ENCODE measurements at regions not wholly inside any gene's neighbourhood (a gene's known extent, or its start where the extent isn't known, plus 50 kb on each side); places are given as distances from the start of the nearest gene placed in this dataset.

- TF ChIP-seq ZNF629 (tag by site-specific recombination; IDR thresholded peaks at IDR 0.05), result no peak
- TF ChIP-seq ZNF521 (tag by site-specific recombination; IDR thresholded peaks at IDR 0.05), result no peak
- no peak for TF ChIP-seq ZNF660 (tag by site-specific recombination; IDR thresholded peaks at IDR 0.05)
- TF ChIP-seq, protein P1, sequence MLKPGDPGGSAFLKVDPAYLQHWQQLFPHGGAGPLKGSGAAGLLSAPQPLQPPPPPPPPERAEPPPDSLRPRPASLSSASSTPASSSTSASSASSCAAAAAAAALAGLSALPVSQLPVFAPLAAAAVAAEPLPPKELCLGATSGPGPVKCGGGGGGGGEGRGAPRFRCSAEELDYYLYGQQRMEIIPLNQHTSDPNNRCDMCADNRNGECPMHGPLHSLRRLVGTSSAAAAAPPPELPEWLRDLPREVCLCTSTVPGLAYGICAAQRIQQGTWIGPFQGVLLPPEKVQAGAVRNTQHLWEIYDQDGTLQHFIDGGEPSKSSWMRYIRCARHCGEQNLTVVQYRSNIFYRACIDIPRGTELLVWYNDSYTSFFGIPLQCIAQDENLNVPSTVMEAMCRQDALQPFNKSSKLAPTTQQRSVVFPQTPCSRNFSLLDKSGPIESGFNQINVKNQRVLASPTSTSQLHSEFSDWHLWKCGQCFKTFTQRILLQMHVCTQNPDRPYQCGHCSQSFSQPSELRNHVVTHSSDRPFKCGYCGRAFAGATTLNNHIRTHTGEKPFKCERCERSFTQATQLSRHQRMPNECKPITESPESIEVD (tag by site-specific recombination; IDR thresholded peaks at IDR 0.05), result no peak
- TF ChIP-seq ZNF701 (tag by site-specific recombination; IDR thresholded peaks at IDR 0.05), result no peak
- TF ChIP-seq HIC1 (tag by site-specific recombination; IDR thresholded peaks at IDR 0.05), result no peak
- TF ChIP-seq GFI1B (tag by site-specific recombination; IDR thresholded peaks at IDR 0.05), result no peak
- TF ChIP-seq ZNF473 (tag by site-specific recombination; IDR thresholded peaks at IDR 0.05), result no peak
Observed at GRCh38 chr12:77237896-77238295, 172.5 kb upstream of the E2F7 start (continued).

- CTCF ChIA-PET, result no interaction called here
- Histone ChIP-seq H3K9me3 (ENCODE audit: control insufficient read depth, insufficient read depth, low read depth, low read length) (no peaks in the 10 kb centered on the region), H3K4me3 (ENCODE audit: low read depth, low read length) (no peak overlapping the region), H3K4me1 (ENCODE audit: control insufficient read depth, insufficient read depth, low read length) (peaks cover 13% of the 10 kb centered on the region), H3K27ac (ENCODE audit: extremely low read depth, low read depth, low read length) (no peak overlapping the region), H3K36me3 (ENCODE audit: control insufficient read depth in 2 of 2, insufficient read depth in 1 of 2, low read length in 2 of 2) (no peaks in the 10 kb centered on the region)
- TF ChIP-seq ZNF350 (tag by site-specific recombination; IDR thresholded peaks at IDR 0.05) (no peak), ZNF664 (tag by site-specific recombination; IDR thresholded peaks at IDR 0.05) (no peak), ZNF623 (tag by site-specific recombination; IDR thresholded peaks at IDR 0.05) (no peak), BCL11B (tag by site-specific recombination; IDR thresholded peaks at IDR 0.05; ENCODE audit: low read depth) (no peak), ZNF292 (tag by site-specific recombination; IDR thresholded peaks at IDR 0.05; ENCODE audit: borderline replicate concordance, low read depth) (no peak), RBAK (tag by site-specific recombination; IDR thresholded peaks at IDR 0.05) (no peak), ZNF214 (tag by site-specific recombination; IDR thresholded peaks at IDR 0.05; ENCODE audit: borderline replicate concordance) (no peak), ZNF37A (tag by site-specific recombination; IDR thresholded peaks at IDR 0.05) (no peak), PATZ1 (tag by site-specific recombination; IDR thresholded peaks at IDR 0.05) (no peak), ZFP3 (tag by site-specific recombination; IDR thresholded peaks at IDR 0.05; ENCODE audit: low read depth) (no peak), BCL6B (tag by site-specific recombination; IDR thresholded peaks at IDR 0.05) (no peak), PRDM4 (tag by site-specific recombination; IDR thresholded peaks at IDR 0.05) (no peak), ZNF16 (tag by site-specific recombination; IDR thresholded peaks at IDR 0.05; ENCODE audit: low read depth) (no peak), ZNF10 (tag by site-specific recombination; IDR thresholded peaks at IDR 0.05) (no peak), MYNN (tag by site-specific recombination; IDR thresholded peaks at IDR 0.05; ENCODE audit: borderline replicate concordance) (no peak), ZEB2 (tag by site-specific recombination; IDR thresholded peaks at IDR 0.05) (no peak), ZBTB7A (tag by site-specific recombination; IDR thresholded peaks at IDR 0.05; ENCODE audit: low read depth) (no peak), ZNF561 (tag by site-specific recombination; IDR thresholded peaks at IDR 0.05; ENCODE audit: borderline replicate concordance) (no peak)
- POLR2A ChIA-PET, result no interaction called here
Observed at GRCh38 chr12:77236066-77236465, 170.7 kb upstream of the E2F7 start.

Measured in HEK293 (cell line).